HT1080 (cell line): ENCODE measurements at regions not wholly inside any gene's neighbourhood (a gene's known extent, or its start where the extent isn't known, plus 50 kb on each side); places are given as distances from the start of the nearest gene placed in this dataset. TPM values are rescaled to one million over a fixed set of nuclear protein-coding genes. Genes with fewer than 3 reads are reported as not detected.

ENCODE experiments used
- DNase-seq: peaks from one replicate; pipeline ENCODE4 v3.0.0-alpha.2; 2015; ENCODE audit warnings: low read depth
- small RNA-seq: library from RNA; depleted of rRNA; stranded (forward); fragments of <200 nt; gene quantifications from one replicate; pipeline ENCODE3, GENCODE V24; 2014

GRCh38 chr14:25101276-25101675 is 51.3 kb upstream of the STXBP6 start:
- no peak for DNase-seq

Small RNAs in the stretch of these regions (small RNA-seq; reads per million reads assigned to genes)
- gene HMGN2P6 = not detected
